ENCODE measurements at regions not wholly inside any gene's neighbourhood (a gene's known extent, or its start where the extent isn't known, plus 50 kb on each side); places are given as distances from the start of the nearest gene placed in this dataset.

DNA sequence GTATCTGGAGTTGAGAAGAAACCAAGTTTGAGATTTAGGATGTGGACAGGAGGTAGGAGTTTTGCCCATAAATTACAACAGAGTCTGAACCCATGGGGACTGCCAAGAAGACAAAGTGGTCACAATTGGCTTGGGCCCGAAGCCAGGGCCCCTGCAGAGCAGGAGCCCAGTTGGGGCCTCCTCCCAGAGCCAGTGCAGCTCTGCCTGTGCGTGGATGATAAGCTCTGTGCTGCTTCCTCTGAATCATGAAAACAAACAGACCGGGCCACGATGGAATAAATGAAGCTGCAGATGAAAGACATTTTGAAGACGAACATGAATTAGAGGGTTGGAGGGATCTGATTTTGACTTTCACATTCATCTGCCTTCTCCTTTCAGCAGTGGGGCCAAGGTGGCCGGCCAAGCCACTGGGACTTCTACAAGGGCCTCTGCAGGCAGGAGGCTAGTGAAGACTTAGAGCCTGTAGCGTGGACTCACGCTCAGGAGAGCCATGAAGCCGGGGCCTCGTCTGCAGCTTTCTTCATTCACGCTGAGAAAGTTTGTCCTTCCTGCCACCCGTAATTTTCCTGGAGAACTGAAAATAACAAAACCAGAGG, 156.8 kb upstream of the LYZL1 start:
- H3K27ac ChIP-seq, result no peak overlapping the region
- ChIA-PET POLR2A (ENCODE audit: low non-redundant PET) (no interaction called here), CTCF (interaction anchor here (2.1 to 2.4 kb wide), 2 partner anchors 172 to 468 kb away, joined by 9 to 13 read pairs; no protein-coding TSS in a partner anchor)
- TF ChIP-seq, protein P1, sequence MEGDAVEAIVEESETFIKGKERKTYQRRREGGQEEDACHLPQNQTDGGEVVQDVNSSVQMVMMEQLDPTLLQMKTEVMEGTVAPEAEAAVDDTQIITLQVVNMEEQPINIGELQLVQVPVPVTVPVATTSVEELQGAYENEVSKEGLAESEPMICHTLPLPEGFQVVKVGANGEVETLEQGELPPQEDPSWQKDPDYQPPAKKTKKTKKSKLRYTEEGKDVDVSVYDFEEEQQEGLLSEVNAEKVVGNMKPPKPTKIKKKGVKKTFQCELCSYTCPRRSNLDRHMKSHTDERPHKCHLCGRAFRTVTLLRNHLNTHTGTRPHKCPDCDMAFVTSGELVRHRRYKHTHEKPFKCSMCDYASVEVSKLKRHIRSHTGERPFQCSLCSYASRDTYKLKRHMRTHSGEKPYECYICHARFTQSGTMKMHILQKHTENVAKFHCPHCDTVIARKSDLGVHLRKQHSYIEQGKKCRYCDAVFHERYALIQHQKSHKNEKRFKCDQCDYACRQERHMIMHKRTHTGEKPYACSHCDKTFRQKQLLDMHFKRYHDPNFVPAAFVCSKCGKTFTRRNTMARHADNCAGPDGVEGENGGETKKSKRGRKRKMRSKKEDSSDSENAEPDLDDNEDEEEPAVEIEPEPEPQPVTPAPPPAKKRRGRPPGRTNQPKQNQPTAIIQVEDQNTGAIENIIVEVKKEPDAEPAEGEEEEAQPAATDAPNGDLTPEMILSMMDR (conservative IDR thresholded peaks at IDR 0.05; ENCODE audit: low read depth), result no peak
- DNase-seq (ENCODE audit: low spot score), result no peak

DNA sequence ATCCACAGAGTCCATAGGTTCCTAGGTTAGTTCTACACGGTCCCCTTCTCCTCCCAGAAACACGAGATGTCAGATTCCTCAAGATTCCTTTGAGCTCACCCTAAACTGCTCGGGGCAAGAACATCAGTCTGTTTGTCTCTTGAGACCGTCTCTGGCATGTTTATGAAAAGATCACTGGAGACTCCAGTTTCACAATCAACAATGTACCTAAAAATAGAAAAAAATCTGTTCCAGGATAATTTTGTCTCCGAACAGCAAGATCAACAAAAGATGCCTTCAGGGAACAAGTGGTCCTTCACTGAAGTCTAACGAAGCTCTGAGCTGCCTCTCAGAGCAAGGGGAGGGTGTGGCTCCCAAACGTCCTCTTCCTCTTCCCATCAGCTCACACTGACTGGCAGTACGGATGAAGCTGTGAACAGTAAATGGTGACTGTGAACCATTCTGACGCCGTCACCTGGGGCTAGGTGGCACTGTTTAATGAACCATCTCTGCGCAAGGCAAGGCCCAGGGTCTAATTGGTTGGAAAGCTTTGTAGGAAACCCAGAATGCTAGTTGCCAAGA, 156.2 kb upstream of the LYZL1 start:
- H3K27ac ChIP-seq, result no peak overlapping the region
- TF ChIP-seq, protein P1 (conservative IDR thresholded peaks at IDR 0.05; ENCODE audit: low read depth), result no peak
- no peak for DNase-seq (ENCODE audit: low spot score)
- ChIA-PET POLR2A (ENCODE audit: low non-redundant PET) (no interaction called here), CTCF (interaction anchor here (1.2 to 2.4 kb wide), 3 partner anchors 27 to 469 kb away, joined by 3 to 13 read pairs (median 9); no protein-coding TSS in a partner anchor)

DNA sequence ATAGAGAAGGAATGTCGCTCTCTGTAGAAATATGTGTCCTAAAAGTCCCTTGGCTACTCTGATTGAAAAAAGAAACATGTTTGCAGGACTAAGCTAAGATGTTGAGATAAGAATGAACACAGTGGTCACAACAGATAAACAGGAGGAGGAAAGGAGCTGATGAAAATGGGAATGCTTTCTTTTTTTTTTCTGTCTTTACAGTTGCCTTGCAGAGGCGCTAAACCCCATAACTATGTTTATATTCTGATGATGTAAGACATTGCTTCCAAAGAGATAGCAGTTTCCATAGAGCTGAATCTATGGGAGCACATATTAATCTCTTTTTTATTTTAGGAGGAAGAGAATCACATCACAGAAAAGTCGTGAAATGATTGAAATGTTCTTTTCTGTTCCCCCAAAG, 153.5 kb upstream of the LYZL1 start:
- ChIA-PET POLR2A (ENCODE audit: low non-redundant PET) (no interaction called here), CTCF (interaction anchor here (0.6 to 1.8 kb wide), 3 partner anchors 34 to 471 kb away, joined by 4 to 6 read pairs (median 5); no protein-coding TSS in a partner anchor)
- no peak for DNase-seq (ENCODE audit: low spot score)
- TF ChIP-seq, protein P1 (conservative IDR thresholded peaks at IDR 0.05; ENCODE audit: low read depth), result no peak
- no peak overlapping the region for H3K27ac ChIP-seq

- no peak overlapping the region for H3K27ac ChIP-seq
- ChIA-PET POLR2A (ENCODE audit: low non-redundant PET) (no interaction called here), CTCF (interaction anchor here (1.8 kb wide), 1 partner anchor 472 kb away, joined by 6 read pairs; no protein-coding TSS in a partner anchor)
- DNase-seq (ENCODE audit: low spot score), result no peak
- TF ChIP-seq, protein P1 (conservative IDR thresholded peaks at IDR 0.05; ENCODE audit: low read depth), result no peak
Observed at GRCh38 chr10:29136411-29136810, 152.5 kb upstream of the LYZL1 start.

DNA sequence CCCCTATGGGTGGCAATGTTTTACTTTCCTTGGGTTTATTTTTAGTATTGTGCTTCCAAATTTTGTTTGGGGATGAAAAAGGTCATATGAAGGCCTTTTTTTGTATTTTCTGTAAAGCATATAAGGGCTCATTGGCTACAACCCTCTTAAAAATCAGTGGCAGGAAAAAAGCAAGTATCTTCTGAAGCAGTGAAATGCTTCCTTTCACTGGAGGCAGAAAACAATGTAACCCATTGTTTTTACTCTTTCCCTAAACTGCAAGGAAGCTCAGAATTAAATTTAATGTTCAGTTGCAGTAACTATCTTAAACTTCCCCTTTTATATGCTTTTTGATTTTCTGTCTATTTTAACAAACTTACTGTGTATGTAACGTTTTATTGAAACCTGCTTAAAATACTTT, 148.7 kb upstream of the LYZL1 start:
- TF ChIP-seq, protein P1 (conservative IDR thresholded peaks at IDR 0.05; ENCODE audit: low read depth), result no peak
- CTCF ChIA-PET, result no interaction called here
- no peak overlapping the region for H3K27ac ChIP-seq
- POLR2A ChIA-PET (ENCODE audit: low non-redundant PET), result no interaction called here
- DNase-seq (ENCODE audit: low spot score), result no peak

- CTCF ChIA-PET, result interaction anchor here (0.6 kb wide), 1 partner anchor 248 kb away, joined by 3 read pairs; no protein-coding TSS in a partner anchor
- TF ChIP-seq, protein P1 (conservative IDR thresholded peaks at IDR 0.05; ENCODE audit: low read depth), result no peak
- no peak overlapping the region for H3K27ac ChIP-seq
- POLR2A ChIA-PET (ENCODE audit: low non-redundant PET), result no interaction called here
- peak; percentile 39 for DNase-seq (ENCODE audit: low spot score)
Observed at GRCh38 chr10:29140991-29141390, 147.9 kb upstream of the LYZL1 start.
